Stomach (tissue), 8 donors: ENCODE measurements at regions not wholly inside any gene's neighbourhood (a gene's known extent, or its start where the extent isn't known, plus 50 kb on each side); places are given as distances from the start of the nearest gene placed in this dataset.

Experiments used
- DNase-seq, 2 donors: peaks; one replicate each; pipeline versions ENCODE4 v3.0.0 to v3.0.0-alpha.2; 2013 to 2019
- H3K27ac ChIP-seq, 5 donors: fragments of 200-600 bp in 4 of 5; sonication (generic) in 4 of 5; one replicate each; pipeline ENCODE4 v1.5.1; 2013 to 2019; ENCODE audit warnings: mild to moderate bottlenecking in 1 of 5, moderate library complexity in 1 of 5
- H3K27me3 ChIP-seq, 3 donors: fragments of 200-600 bp; sonication (generic); one replicate each; pipeline ENCODE4 v1.5.1; 2017 to 2019; ENCODE audit warnings: mixed run types in 1 of 3
- H3K36me3 ChIP-seq, 4 donors: fragments of 200-600 bp; sonication (generic); 1 replicate in 3 of 4; 2 replicates in 1 of 4; pipeline ENCODE4 v1.5.1; 2016 to 2019
- H3K4me1 ChIP-seq, 4 donors: fragments of 200-600 bp; sonication (generic); one replicate each; pipeline ENCODE4 v1.5.1; 2016 to 2019
- H3K4me3 ChIP-seq, 4 donors: fragments of 200-600 bp; sonication (generic) in 3 of 4; one replicate each; pipeline ENCODE4 v1.5.1; 2016 to 2019; ENCODE audit warnings: mild to moderate bottlenecking in 1 of 4
- H3K9me3 ChIP-seq, 4 donors: fragments of 200-600 bp; sonication (generic); one replicate each; pipeline ENCODE4 v1.5.1; 2016 to 2019
- CTCF ChIP-seq, 7 experiments: fragments of 450-650 bp in 4 of 7; fragments of 200-600 bp in 3 of 7; sonication (generic) in 3 of 7; IDR thresholded peaks; one replicate each; pipeline ENCODE4 v1.5.1; 2016 to 2019; ENCODE audit warnings: antibody characterized with exemption in 7 of 7, control low read depth in 2 of 7, mild to moderate bottlenecking in 1 of 7
- EP300 ChIP-seq: sonication (generic); formaldehyde crosslinking; IDR thresholded peaks from one replicate; pipeline ENCODE4 v1.6.1; 2017; ENCODE audit warnings: antibody characterized with exemption
- POLR2A ChIP-seq, 4 donors: fragments of 450-650 bp; IDR thresholded peaks; one replicate each; pipeline ENCODE4 v1.6.1; 2016; ENCODE audit warnings: antibody characterized with exemption in 4 of 4, control low read depth in 2 of 4, mild to moderate bottlenecking in 1 of 4, moderate library complexity in 1 of 4
- POLR2AphosphoS5 ChIP-seq, 3 donors: sonication (generic); formaldehyde crosslinking; IDR thresholded peaks; one replicate each; pipeline ENCODE4 v1.6.1; 2016; ENCODE audit warnings: antibody characterized with exemption in 3 of 3
- WGBS, 5 donors: extraction: QIAGEN DNeasy Blood & Tissue Kit in 3 of 5; methylation state at CpG; one replicate each; pipeline versions ENCODE4 v1.1.5 to v1.1.7; 2013 to 2018; 5-methylcytosine and 5-hydroxymethylcytosine counted together
- intact Hi-C: fragments of 100-400 bp; cut with DNase I; formaldehyde crosslinking; loops from one replicate; pipeline ENCODE4 v1.15.1; 2023; ENCODE audit warnings: low total_unique reads
- donor health status: healthy with polysubstance abuse.
- donor health status: Bipolar disorder and iron deficiency.
- donor health status: healthy.

GRCh38 chr9:105173826-105174225 lies 70.6 kb upstream of the SLC44A1 start:
- Histone ChIP-seq H3K36me3 (no peaks in the 10 kb centered on the region), H3K27ac (no peak overlapping the region), H3K4me1 (no peaks in the 10 kb centered on the region), H3K4me3 (no peak overlapping the region), H3K9me3 (no peaks in the 10 kb centered on the region), H3K27me3 (no peaks in the 10 kb centered on the region)
- TF ChIP-seq CTCF (IDR thresholded peaks at IDR 0.05) (no peak), POLR2A (IDR thresholded peaks at IDR 0.05) (no peak), EP300 (no peak), POLR2AphosphoS5 (IDR thresholded peaks at IDR 0.05) (no peak)
- no peak for DNase-seq
- 80 to 95% (median 90%) methylated on average over 4 of the region's 4 CpGs for WGBS, 5 donors
- intact Hi-C loops = no loop called here

- 95 to 100% (median 97%) methylated on average over 3 of the region's 3 CpGs for WGBS, 5 donors
- no peaks in the 10 kb centered on the region for H3K9me3 ChIP-seq
- H3K27ac ChIP-seq = no peak overlapping the region
- no peaks in the 10 kb centered on the region for H3K36me3 ChIP-seq
- H3K27me3 ChIP-seq = no peaks in the 10 kb centered on the region
- TF ChIP-seq POLR2A (IDR thresholded peaks at IDR 0.05) (no peak), EP300 (no peak), CTCF (IDR thresholded peaks at IDR 0.05) (no peak), POLR2AphosphoS5 (IDR thresholded peaks at IDR 0.05) (no peak)
- no peak for DNase-seq
- no peak overlapping the region for H3K4me3 ChIP-seq
- intact Hi-C loops = no loop called here
- no peaks in the 10 kb centered on the region for H3K4me1 ChIP-seq
Measured at GRCh38 chr9:105176194-105176593, 68.3 kb upstream of the SLC44A1 start.

GRCh38 chr9:105178076-105178475 lies 66.4 kb upstream of the SLC44A1 start:
- Histone ChIP-seq H3K4me3 (no peak overlapping the region), H3K4me1 (no peaks in the 10 kb centered on the region), H3K36me3 (no peaks in the 10 kb centered on the region), H3K27ac (no peak overlapping the region), H3K27me3 (no peaks in the 10 kb centered on the region), H3K9me3 (no peaks in the 10 kb centered on the region)
- TF ChIP-seq CTCF (IDR thresholded peaks at IDR 0.05) (no peak), EP300 (no peak), POLR2AphosphoS5 (IDR thresholded peaks at IDR 0.05) (no peak)
- 75 to 94% (median 90%) methylated on average over 10 of the region's 10 CpGs for WGBS, 5 donors
- intact Hi-C loops = no loop called here
- peak in 1 of 2 donors; percentile 28 for DNase-seq

DNA sequence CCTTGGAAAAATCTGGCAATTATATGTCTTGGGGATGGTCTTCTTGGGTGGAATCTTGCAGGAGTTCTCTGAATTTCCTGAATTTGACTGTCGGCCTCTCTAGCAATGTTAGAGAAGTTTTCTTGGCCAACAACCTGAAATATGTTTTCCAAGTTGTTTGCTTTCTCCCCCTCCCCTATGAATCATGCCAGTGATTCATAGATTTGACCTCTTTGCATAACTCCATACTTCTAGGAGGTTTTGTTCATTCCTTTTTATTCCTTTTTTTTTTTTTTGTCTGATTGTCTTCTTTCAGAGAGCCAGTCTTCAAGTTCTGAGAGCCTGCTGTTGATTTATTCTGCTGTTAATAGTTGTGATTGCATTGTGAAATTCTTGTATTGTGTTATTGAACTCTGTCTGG lies 56.7 kb upstream of the SLC44A1 start:
- WGBS, 5 donors = 59 to 73% (median 69%) methylated on average over 1 of the region's 1 CpG
- Histone ChIP-seq H3K4me1 (peaks cover 0 to 4% (median 0%) of the 10 kb centered on the region in 4 donors), H3K27me3 (no peaks in the 10 kb centered on the region), H3K27ac (no peak overlapping the region), H3K4me3 (no peak overlapping the region), H3K36me3 (no peaks in the 10 kb centered on the region), H3K9me3 (no peaks in the 10 kb centered on the region)
- DNase-seq = no peak
- intact Hi-C loops = no loop called here
- TF ChIP-seq POLR2AphosphoS5 (IDR thresholded peaks at IDR 0.05) (no peak), POLR2A (IDR thresholded peaks at IDR 0.05) (no peak)

GRCh38 chr9:105188746-105189145 lies 55.7 kb upstream of the SLC44A1 start:
- Histone ChIP-seq H3K27me3 (no peaks in the 10 kb centered on the region), H3K9me3 (no peaks in the 10 kb centered on the region), H3K4me1 (peaks cover 0 to 4% (median 0%) of the 10 kb centered on the region in 4 donors), H3K36me3 (no peaks in the 10 kb centered on the region), H3K4me3 (no peak overlapping the region), H3K27ac (no peak overlapping the region)
- DNase-seq = no peak
- intact Hi-C loops = no loop called here
- 95 to 100% (median 100%) methylated on average over 1 of the region's 1 CpG for WGBS, 5 donors
- TF ChIP-seq POLR2A (IDR thresholded peaks at IDR 0.05) (no peak), CTCF (IDR thresholded peaks at IDR 0.05) (peak in 1 of 7 experiments; percentile 13), POLR2AphosphoS5 (IDR thresholded peaks at IDR 0.05) (no peak), EP300 (no peak)
